ENCODE measurements at regions not wholly inside any gene's neighbourhood (a gene's known extent, or its start where the extent isn't known, plus 50 kb on each side); places are given as distances from the start of the nearest gene placed in this dataset.

DNA sequence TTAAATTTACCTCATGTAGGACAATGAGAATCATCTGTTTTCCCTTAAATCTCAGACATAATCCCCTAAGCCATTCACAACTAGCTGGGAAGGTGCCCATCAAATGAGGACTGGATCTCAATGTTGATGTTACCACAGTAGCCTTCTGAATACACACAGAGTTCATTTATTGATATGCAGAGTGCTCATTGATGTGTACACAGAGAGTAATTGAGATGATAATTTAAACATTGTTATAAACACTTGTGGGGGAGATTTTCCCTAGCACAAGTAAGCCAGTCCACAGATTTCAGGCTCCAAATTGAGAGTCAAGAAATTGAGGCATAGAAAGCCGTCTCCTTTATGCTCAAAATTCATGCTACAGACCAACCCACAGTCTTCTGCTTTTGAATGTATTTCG lies 273.4 kb upstream of the TRPC5 start:
- Mint-ChIP-seq H3K27me3 (ENCODE audit: unreplicated experiment) (no peaks in the 10 kb centered on the region), H3K9me3 (ENCODE audit: unreplicated experiment) (peaks cover 13% of the 10 kb centered on the region), H3K4me3 (ENCODE audit: unreplicated experiment) (no peak overlapping the region), H3K36me3 (ENCODE audit: unreplicated experiment) (no peaks in the 10 kb centered on the region), H3K4me1 (ENCODE audit: unreplicated experiment) (no peaks in the 10 kb centered on the region), H3K27ac (ENCODE audit: unreplicated experiment) (no peak overlapping the region)
- no peak for DNase-seq (ENCODE audit: extremely low spot score, unreplicated experiment)
- TF ChIP-seq, protein P1, sequence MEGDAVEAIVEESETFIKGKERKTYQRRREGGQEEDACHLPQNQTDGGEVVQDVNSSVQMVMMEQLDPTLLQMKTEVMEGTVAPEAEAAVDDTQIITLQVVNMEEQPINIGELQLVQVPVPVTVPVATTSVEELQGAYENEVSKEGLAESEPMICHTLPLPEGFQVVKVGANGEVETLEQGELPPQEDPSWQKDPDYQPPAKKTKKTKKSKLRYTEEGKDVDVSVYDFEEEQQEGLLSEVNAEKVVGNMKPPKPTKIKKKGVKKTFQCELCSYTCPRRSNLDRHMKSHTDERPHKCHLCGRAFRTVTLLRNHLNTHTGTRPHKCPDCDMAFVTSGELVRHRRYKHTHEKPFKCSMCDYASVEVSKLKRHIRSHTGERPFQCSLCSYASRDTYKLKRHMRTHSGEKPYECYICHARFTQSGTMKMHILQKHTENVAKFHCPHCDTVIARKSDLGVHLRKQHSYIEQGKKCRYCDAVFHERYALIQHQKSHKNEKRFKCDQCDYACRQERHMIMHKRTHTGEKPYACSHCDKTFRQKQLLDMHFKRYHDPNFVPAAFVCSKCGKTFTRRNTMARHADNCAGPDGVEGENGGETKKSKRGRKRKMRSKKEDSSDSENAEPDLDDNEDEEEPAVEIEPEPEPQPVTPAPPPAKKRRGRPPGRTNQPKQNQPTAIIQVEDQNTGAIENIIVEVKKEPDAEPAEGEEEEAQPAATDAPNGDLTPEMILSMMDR (IDR thresholded peaks at IDR 0.05): no peak

DNA sequence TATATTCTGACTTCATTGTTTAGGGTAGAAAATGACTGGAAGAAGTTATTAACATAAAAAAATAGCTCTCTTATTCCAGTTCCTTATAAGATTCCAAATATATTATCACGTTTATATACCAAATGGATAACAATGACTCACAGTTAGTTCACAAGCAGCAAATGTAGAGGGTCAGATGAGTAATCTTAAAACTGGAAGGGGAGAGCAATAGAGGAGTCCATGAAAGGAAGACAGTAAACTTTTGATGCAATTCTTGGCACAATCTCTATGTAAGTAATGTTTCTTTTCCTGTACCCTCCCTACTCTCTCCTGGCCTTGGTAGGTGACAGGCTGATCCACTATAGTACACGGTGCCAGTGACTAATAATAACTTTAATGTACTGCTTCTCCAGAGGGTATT lies 259.0 kb upstream of the TRPC5 start:
- no peak for DNase-seq (ENCODE audit: extremely low spot score, unreplicated experiment)

DNA sequence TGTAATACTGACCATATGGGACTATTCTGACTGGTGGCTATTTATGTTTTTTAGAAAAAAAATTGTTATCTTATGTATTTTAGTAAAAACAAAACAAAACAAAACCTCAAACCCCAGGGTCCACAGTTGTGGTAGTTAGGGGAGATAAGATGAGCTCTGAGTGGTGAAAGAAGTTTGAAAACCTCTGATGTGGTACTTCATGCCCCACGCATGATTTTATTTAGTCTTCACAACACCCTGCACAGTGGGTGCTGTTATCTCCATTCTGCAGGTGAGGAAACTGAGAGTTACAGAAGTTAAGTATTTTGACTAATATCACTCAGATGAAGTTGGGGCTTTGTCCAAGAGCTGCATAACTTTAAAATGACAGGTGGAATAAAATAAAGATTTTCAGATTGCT lies 230.6 kb upstream of the TRPC5 start:
- Mint-ChIP-seq H3K27me3 (ENCODE audit: unreplicated experiment) (no peaks in the 10 kb centered on the region), H3K4me3 (ENCODE audit: unreplicated experiment) (no peak overlapping the region), H3K27ac (ENCODE audit: unreplicated experiment) (no peak overlapping the region), H3K36me3 (ENCODE audit: unreplicated experiment) (no peaks in the 10 kb centered on the region), H3K4me1 (ENCODE audit: unreplicated experiment) (no peaks in the 10 kb centered on the region), H3K9me3 (ENCODE audit: unreplicated experiment) (no peaks in the 10 kb centered on the region)
- DNase-seq (ENCODE audit: extremely low spot score, unreplicated experiment): no peak
- TF ChIP-seq, protein P1 (IDR thresholded peaks at IDR 0.05): no peak

More for the DNA sequence above, 259.0 kb upstream of the TRPC5 start:
- H3K36me3 Mint-ChIP-seq (ENCODE audit: unreplicated experiment): no peaks in the 10 kb centered on the region
- no peak overlapping the region for H3K27ac Mint-ChIP-seq (ENCODE audit: unreplicated experiment)
- H3K4me1 Mint-ChIP-seq (ENCODE audit: unreplicated experiment): no peaks in the 10 kb centered on the region
- H3K9me3 Mint-ChIP-seq (ENCODE audit: unreplicated experiment): peaks cover 5% of the 10 kb centered on the region
- H3K27me3 Mint-ChIP-seq (ENCODE audit: unreplicated experiment): no peaks in the 10 kb centered on the region
- H3K4me3 Mint-ChIP-seq (ENCODE audit: unreplicated experiment): no peak overlapping the region
- TF ChIP-seq, protein P1 (IDR thresholded peaks at IDR 0.05): no peak

DNA sequence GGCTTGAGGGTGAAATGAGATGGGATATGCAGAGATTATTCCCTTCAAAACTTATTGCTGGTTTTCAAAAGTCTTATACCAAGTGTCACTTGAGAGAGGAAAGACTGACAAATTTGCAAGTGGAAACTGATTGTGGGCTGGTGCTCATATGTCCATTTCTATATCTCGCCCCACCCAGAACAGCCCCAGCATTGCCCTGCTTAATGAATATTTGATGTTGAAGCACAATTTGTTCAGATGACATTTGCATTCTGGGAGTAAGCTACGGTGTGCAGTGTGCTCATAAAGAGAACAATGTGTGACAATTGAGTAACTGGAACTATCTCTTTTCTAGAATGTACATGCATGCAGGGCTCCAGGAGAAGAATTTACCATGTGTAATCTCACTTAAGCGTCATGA lies 223.5 kb upstream of the TRPC5 start:
- Mint-ChIP-seq H3K36me3 (ENCODE audit: unreplicated experiment) (no peaks in the 10 kb centered on the region), H3K4me3 (ENCODE audit: unreplicated experiment) (no peak overlapping the region), H3K4me1 (ENCODE audit: unreplicated experiment) (no peaks in the 10 kb centered on the region), H3K9me3 (ENCODE audit: unreplicated experiment) (no peaks in the 10 kb centered on the region), H3K27ac (ENCODE audit: unreplicated experiment) (no peak overlapping the region), H3K27me3 (ENCODE audit: unreplicated experiment) (no peaks in the 10 kb centered on the region)
- no peak for DNase-seq (ENCODE audit: extremely low spot score, unreplicated experiment)
- TF ChIP-seq, protein P1 (IDR thresholded peaks at IDR 0.05): no peak

DNA sequence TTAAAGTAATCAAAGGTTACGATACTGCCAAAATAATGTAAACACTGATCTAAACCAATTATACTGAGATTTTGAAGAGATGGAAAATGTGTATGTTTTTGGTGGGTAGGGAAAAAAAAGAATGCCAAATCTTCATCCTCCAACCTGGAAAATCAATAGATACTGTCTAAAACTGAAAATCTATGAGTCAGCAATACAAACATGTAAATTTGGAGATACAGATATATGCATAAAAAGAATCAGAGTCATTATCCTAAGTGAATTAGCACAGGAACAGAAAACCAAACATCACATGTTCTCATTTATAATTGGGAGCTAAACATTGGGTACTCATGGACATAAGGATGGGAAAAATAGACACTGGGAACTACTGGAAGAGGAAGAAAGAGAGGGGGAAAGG lies 197.4 kb upstream of the TRPC5 start:
- DNase-seq (ENCODE audit: extremely low spot score, unreplicated experiment): no peak
- H3K27ac Mint-ChIP-seq (ENCODE audit: unreplicated experiment): no peak overlapping the region
- H3K9me3 Mint-ChIP-seq (ENCODE audit: unreplicated experiment): no peaks in the 10 kb centered on the region
- no peaks in the 10 kb centered on the region for H3K36me3 Mint-ChIP-seq (ENCODE audit: unreplicated experiment)
- TF ChIP-seq, protein P1 (IDR thresholded peaks at IDR 0.05): no peak
- no peak overlapping the region for H3K4me3 Mint-ChIP-seq (ENCODE audit: unreplicated experiment)
- H3K4me1 Mint-ChIP-seq (ENCODE audit: unreplicated experiment): no peaks in the 10 kb centered on the region
- no peaks in the 10 kb centered on the region for H3K27me3 Mint-ChIP-seq (ENCODE audit: unreplicated experiment)
